LNCaP clone FGC (cell line): ENCODE measurements at regions not wholly inside any gene's neighbourhood (a gene's known extent, or its start where the extent isn't known, plus 50 kb on each side); places are given as distances from the start of the nearest gene placed in this dataset.

Experiments
- DNase-seq: peaks from one replicate; pipeline ENCODE4 v3.0.0-alpha.2; 2011; ENCODE audit warnings: low read depth
- H3K4me3 ChIP-seq: 2 replicates; pipeline ENCODE4 v1.5.1; 2011; ENCODE audit warnings: mild to moderate bottlenecking, low read depth, low read length, control low read depth
- CTCF ChIP-seq: IDR thresholded peaks from 2 replicates; pipeline ENCODE4 v1.5.1; 2012; ENCODE audit warnings: mild to moderate bottlenecking; ENCODE audit not compliant: control insufficient read depth, insufficient read depth; ENCODE audit errors: extremely low read depth

GRCh38 chr15:93553167-93553935 is 464.3 kb upstream of the RGMA start:
- no peak for TF ChIP-seq CTCF
- no peak overlapping the region for H3K4me3 ChIP-seq
- DNase-seq = no peak

DNA sequence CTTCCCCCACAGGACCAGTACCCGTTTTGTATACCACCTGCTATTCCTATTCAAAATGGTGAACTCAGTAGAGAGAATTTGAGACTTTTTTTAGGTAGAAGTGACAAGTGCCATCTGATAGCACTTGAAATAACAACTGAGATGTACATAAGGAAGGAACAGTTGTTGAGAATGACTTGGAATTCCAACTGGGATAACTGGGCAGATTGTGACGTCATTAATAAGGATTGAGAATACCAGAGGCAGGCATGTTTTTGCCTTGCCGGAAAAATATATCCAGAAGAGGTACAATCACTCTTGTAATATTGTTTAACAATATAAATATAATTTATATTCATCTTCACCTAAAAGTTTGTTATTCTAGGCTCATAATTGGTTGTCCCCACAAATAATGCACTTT is 454.1 kb upstream of the RGMA start:
- no peak for DNase-seq
- no peak overlapping the region for H3K4me3 ChIP-seq
- no peak for TF ChIP-seq CTCF

- no peak overlapping the region for H3K4me3 ChIP-seq
- TF ChIP-seq CTCF = no peak
- DNase-seq = no peak
Measured at GRCh38 chr15:93527374-93528050, 438.5 kb upstream of the RGMA start.

DNA sequence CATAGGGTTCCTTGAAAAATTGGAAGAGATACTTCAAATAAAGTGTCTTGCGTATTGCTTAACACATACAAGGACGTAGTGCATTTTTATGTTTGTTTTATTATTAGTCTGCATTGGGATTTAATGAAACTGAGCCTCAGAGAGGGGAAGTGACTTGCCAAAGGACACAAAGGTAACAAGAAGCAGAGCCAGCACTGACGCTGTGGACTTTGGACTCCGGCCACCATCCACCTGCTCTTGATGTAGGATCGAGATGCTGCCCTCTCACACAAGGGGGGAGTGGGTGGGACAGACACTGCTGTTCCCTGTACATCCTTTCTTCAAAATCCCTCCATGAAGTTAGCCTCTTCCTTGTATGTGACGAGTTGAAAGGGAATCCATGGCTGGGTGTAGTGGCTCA is 435.4 kb upstream of the RGMA start:
- DNase-seq = peak; percentile 39
- H3K4me3 ChIP-seq = no peak overlapping the region
- TF ChIP-seq CTCF = no peak

DNA sequence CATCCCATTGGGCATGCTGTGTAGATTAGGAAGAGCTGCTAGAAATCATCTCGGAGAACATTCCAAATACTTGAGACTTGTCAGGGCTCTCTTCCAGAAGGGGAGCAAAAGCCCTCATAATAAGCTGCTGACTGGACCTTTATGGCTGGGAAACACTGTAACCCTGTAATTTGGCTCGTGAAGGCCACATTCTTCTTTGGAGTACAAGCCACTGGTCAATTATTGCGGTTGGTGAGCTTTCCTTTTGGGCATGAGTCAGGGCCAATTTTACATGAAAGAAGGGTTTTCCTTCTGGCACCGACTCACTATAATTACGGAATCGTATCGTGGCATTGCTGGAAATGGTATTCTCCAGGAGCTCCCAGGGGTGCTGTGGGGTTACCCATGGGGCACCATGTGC is 434.5 kb upstream of the RGMA start:
- DNase-seq = no peak
- no peak overlapping the region for H3K4me3 ChIP-seq
- no peak for TF ChIP-seq CTCF

DNA sequence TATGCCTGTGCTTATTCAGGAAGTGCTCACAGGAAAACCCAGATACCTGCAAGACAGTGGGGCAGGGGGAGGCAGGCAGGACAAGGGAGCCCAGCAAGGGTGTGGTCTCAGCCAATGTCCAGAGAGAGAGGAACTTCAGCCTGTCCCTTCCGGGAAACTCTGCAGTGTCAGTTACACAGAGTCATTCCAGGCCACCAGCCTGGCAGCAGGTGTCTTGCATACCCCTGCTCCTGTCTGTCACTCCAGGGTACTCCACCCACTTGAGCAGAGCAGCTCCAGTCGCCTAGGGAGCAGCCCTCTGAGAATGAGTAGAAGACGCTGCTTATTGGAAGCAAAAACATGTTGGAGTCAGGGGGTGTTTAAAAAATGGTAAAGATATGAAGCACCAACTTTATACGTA is 431.2 kb upstream of the RGMA start:
- H3K4me3 ChIP-seq = no peak overlapping the region
- no peak for DNase-seq
- TF ChIP-seq CTCF = no peak
